Amniotic epithelial cell (primary cell): ENCODE measurements at regions not wholly inside any gene's neighbourhood (a gene's known extent, or its start where the extent isn't known, plus 50 kb on each side); places are given as distances from the start of the nearest gene placed in this dataset.

Source experiments
- DNase-seq: peaks from one replicate; pipeline ENCODE4 v3.0.0-alpha.2; 2010; ENCODE audit warnings: low read depth

GRCh38 chr1:201708691-201709090, 120.3 kb upstream of the IPO9 start:
- no peak for DNase-seq

GRCh38 chr1:201709564-201710295, 119.2 kb upstream of the IPO9 start:
- DNase-seq: peak; percentile 77

GRCh38 chr1:201710632-201711597, 118.0 kb upstream of the IPO9 start:
- no peak for DNase-seq

GRCh38 chr1:201711811-201712210, 117.1 kb upstream of the IPO9 start:
- peak; percentile 57 for DNase-seq

GRCh38 chr1:201712387-201713085, 116.4 kb upstream of the IPO9 start:
- DNase-seq: no peak

GRCh38 chr1:201713086-201713810, 115.7 kb upstream of the IPO9 start:
- peak; percentile 99 for DNase-seq

GRCh38 chr1:201714542-201715329, 114.2 kb upstream of the IPO9 start:
- peak; percentile 100 for DNase-seq

- no peak for DNase-seq
Observed at GRCh38 chr1:201715351-201715750, 113.6 kb upstream of the IPO9 start.

- peak; percentile 65 for DNase-seq
Observed at GRCh38 chr1:201715801-201716741, 112.9 kb upstream of the IPO9 start.

GRCh38 chr1:201716742-201717135, 112.2 kb upstream of the IPO9 start:
- no peak for DNase-seq

GRCh38 chr1:201717286-201717685, 111.7 kb upstream of the IPO9 start:
- no peak for DNase-seq

- DNase-seq: no peak
Observed at GRCh38 chr1:201718346-201719202, 110.4 kb upstream of the IPO9 start.

- peak; percentile 97 for DNase-seq
Observed at GRCh38 chr1:201719812-201720521, 109.0 kb upstream of the IPO9 start.

GRCh38 chr1:201720522-201720844, 108.5 kb upstream of the IPO9 start:
- no peak for DNase-seq

GRCh38 chr1:201721082-201722049, 107.6 kb upstream of the IPO9 start:
- DNase-seq: peak; percentile 94

- DNase-seq: no peak
Observed at GRCh38 chr1:201724039-201724765, 104.8 kb upstream of the IPO9 start.

GRCh38 chr1:201724766-201725118, 104.2 kb upstream of the IPO9 start:
- DNase-seq: no peak
